IPS-NIHi7 (cell line): ENCODE measurements at regions not wholly inside any gene's neighbourhood (a gene's known extent, or its start where the extent isn't known, plus 50 kb on each side); places are given as distances from the start of the nearest gene placed in this dataset.
"Not testable (repeated sequence)": the region's sequence is repeated elsewhere in the genome, so short reads cannot be mapped to it uniquely, and the experiment has no call there.

ENCODE experiments used
- DNase-seq: peaks from one replicate; pipeline ENCODE4 v3.0.0; 2012; ENCODE audit warnings: mixed read lengths; ENCODE audit errors: extremely low spot score

DNA sequence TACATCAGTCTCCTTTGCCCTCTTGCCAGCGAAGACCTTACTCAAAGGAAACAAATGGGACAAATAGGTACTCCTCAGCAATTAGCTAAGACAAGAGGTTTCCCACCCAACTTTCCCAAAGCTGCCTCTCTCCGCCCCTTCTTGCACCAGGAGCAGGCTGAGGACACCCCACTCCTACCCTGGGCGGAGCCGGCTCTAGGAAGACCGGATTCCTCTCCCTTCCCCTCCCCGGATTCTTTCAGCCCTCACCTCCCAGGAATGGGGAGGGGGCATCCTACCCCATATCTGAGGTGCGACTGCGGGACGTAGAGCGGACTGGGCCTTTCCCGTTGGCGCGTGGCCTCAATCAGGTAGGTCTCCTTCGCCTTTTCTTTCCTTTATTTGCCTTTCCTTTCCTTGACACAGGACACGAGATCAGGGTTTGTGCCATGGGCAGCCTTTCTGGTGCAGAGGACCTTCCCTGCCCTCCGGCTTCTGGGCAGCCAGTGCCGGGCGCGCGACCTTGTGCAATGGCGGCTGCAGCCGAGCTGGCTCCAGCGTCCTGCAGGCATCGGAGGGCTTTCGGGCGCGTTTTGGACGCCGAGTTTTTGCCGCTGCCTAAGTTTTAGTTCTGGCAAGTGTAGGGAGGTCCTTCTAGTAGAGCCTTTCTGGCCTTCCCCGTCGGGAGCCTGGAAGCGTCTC, 279.9 kb downstream of the PLS3 start:
- not testable (repeated sequence) for DNase-seq

DNA sequence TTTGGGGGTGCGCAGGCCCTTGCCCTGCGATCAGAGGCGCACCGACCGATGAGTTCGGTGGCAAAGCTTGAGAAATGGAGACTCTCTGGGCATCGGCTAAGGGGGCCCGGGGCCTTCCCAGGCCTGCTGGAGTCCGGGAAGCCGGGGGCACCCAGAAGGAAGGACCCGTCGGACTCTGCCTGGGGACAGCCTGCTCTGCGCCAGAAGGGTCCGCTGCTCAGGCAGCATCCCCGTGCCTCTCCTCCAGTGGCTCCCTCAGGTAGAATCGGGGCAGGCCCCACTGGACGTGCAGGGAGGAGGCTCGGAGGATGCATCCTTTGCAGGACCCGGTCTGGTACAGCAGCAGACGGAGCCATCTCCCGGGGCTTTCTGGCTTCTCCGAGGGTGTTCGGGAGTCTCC, 290.0 kb downstream of the PLS3 start:
- DNase-seq = not testable (repeated sequence)

DNA sequence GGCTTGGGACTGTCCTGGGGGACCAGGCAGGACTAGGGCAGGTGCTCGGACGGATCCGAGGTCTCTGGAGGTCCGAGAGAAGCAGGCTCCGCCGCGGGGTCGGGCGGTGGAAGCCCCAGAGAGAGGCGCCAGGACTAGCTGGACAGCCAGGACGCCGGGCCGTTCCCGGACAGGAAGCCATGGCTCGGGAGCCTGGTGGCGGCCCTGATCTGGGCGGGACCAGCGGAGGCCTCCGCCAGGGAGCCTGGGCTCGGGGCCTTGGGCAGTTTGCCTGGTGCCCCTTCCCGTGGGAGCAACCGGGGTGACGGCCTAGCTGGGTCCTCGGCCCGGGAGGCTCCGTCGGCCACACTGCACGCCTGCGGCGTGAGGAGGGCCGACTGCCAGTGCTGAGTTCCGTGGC, 292.3 kb downstream of the PLS3 start:
- DNase-seq = not testable (repeated sequence)

DNA sequence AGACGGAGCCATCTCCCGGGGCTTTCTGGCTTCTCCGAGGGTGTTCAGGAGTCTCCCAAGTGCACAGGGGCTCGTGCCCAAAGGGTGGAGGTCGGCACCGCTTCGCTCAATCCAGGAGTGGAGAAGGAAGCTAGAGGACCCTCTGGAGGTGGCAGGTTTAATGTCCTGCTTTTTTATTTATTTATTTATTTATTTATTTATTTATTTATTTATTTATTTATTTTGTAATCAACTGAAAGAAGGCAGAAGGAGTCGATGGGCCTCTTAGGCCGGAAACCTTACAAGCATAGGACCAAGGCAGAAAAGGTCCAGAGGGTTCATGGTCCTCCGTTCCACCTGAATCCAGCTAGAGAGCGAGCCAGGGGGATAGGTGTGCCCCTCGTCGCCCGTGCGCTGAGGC, 289.4 kb upstream of the AGTR2 start:
- DNase-seq = not testable (repeated sequence)

DNA sequence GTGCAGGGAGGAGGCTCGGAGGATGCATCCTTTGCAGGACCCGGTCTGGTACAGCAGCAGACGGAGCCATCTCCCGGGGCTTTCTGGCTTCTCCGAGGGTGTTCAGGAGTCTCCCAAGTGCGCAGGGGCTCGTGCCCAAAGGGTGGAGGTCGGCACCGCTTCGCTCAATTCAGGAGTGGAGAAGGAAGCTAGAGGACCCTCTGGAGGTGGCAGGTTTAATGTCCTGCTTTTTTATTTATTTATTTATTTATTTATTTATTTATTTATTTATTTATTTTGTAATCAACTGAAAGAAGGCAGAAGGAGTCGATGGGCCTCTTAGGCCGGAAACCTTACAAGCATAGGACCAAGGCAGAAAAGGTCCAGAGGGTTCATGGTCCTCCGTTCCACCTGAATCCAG, 286.4 kb upstream of the AGTR2 start:
- not testable (repeated sequence) for DNase-seq

DNA sequence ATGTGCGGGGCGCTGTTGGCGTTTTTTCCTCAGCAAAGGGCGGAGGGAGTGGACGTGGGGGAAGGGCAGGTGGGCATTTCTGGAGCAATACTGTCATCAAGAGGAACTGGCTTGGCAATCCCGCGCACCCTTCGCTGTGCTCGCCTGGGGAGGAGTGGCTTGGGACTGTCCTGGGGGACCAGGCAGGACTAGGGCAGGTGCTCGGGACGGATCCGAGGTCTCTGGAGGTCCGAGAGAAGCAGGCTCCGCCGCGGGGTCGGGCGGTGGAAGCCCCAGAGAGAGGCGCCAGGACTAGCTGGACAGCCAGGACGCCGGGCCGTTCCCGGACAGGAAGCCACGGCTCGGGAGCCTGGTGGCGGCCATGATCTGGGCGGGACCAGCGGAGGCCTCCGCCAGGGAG, 282.5 kb upstream of the AGTR2 start:
- DNase-seq = not testable (repeated sequence)

DNA sequence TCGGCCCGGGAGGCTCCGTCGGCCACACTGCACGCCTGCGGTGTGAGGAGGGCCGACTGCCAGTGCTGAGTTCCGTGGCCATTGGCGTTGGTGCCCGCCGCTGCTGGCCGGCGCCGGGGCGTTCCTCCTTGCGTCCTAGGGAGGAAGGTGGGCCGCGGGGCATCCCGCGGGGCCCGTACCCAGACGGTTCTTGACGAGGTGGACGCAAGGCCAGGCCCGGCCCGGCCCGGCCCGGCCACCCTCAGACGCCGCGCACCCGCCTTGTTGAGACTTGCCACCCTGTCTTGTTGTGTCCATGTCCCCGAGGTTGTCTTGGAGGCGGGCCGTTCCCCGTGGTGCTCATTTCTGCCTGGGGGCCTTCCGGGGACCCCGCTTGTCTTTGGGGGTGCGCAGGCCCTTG, 282.0 kb upstream of the AGTR2 start:
- DNase-seq = not testable (repeated sequence)

DNA sequence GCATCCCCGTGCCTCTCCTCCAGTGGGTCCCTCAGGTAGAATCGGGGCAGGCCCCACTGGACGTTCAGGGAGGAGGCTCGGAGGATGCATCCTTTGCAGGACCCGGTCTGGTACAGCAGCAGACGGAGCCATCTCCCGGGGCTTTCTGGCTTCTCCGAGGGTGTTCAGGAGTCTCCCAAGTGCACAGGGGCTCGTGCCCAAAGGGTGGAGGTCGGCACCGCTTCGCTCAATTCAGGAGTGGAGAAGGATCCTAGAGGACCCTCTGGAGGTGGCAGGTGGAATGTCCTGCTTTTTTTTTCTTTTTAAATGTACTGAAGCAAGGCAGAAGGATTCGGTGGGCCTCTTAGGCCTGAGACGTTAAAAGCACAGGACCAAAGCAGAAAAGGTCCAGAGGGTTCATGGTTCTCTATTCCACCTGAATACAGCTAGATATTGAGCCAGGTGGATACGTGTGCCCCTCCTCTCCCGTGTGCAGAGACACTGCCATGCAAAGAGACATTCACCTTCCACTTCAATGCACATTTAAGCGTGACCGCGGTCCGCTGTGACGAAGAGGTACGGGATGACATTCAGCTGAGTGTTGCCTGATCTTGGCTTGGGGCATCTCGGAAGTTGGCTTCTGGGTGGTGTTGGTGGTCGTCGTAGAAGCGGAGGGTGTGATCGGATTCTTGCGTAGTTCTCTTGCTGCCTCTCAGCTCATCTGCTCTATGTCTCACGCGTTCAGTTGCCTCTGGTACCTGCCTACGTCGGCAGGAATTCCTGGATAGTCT, 281.2 kb upstream of the AGTR2 start:
- no peak for DNase-seq

DNA sequence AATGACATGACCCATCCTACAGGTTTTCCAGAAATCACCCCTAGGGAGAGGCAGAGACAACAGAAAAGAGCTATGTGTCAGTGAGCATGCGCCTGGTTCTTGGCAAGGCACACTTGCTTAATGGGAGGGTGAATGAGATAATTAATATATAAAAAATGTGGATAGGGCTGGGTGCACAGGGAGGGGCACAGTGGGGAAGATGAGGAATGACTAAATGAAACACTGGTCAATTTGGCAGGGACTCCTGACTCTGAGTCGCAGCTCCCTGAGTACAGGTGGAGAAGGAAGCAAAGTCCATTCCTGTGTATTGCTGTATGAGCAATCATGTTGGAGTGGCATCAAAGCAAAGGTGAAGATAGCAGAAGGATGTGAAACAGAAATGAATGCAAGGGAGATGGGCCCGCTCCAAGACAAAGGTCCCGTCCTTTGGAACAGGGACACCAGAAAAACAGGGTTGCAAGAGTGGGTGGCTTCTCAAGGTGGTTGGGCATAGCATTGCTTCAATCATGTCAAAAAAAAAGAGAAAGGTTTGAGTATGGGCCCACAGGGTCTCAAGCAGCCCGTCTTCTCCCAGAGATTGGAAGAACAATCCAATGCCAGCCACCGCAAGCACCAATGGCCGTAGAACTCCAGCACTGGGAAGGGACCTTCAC, 278.4 kb upstream of the AGTR2 start:
- peak; percentile 7 for DNase-seq

DNA sequence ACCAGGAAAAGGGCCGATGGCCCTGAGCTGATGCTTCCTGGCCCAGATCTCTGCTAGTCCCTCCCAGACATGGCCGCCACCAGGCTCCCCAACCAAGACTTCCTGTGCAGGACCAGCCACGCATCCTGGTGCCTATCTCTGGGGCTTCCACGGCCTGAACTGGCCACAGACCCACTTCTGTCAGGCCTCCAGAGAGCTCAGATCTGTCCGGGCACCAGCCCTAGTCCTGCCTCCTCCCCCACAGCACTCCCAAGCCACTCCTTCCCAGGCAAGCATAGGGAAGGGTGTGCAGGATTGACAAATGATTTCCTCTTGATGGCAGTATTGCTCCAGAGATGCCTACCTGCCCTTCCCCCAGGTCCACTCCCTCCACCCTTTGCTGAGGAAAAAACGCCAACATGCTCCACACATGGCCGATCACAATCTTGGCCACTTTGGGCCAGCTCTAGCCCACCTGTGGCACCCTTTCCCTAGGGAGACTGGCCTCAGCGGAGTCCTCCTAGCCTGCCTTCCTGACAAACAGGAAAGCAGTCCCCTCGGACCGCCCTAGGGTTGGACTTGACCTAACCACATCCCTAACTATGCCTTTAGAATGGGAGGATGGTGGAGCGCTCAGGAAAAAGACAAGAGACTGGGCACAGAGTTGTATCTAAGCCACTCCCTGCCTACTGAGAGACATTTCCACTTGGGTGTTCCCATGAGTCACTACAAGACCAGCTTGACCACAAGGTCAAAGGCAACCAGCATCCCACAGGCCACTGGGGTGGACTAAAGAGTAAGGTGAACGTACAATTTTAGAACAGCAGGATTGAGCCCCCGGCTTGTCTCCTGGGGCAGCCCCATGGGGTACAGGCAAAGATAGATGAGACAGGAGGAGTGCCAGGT, 277.5 kb upstream of the AGTR2 start:
- peak; percentile 83 for DNase-seq

DNA sequence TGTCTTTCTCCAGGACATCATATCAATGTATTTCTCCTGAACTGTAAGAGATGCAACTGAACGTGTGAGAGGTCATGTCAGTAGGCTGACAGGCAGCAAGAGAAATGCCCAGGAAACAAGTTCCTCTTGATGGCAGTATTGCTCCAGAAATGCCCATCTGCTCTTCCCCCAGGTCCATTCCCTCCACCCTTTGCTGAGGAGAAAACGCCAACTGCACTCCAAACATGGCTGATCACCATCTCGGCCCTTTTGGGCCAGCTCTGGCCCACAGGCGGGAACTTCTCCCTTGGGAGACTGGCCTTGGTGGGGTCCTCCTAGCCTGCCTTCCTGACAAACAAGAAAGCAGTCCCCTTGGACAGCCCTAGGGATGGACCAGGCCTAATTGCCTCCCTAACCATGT, 276.5 kb upstream of the AGTR2 start:
- peak; percentile 43 for DNase-seq

DNA sequence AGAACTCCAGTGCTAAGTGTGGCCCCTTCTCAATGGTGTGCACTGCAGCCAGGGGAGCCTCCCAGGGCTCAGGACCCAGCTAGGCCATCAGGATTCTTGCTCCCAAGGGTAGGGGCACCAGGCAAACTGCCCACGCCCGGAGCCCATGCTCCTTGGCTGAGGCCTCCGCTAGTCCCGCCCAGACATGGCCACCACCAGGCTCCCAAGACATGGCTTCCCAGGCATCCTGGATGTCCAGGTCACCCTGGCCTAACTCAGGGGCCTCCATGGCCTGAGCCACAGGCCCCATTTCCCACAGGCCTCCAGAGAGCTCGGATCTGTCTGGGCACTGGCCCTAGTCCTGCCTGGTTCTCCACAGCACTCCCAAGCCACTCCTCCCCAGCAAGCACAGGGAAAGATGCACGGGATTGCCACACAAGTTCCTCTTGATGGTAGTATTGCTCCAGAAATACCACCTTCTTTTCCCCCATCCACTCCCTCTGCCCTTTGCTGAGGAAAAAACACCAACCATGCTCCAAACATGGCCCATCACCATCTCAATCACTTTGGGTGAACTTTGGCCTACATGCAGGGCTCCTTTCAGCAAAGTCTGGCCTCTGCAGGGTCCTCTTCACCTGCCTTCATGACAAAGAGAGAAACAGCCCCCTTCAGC, 274.7 kb upstream of the AGTR2 start:
- no peak for DNase-seq

DNA sequence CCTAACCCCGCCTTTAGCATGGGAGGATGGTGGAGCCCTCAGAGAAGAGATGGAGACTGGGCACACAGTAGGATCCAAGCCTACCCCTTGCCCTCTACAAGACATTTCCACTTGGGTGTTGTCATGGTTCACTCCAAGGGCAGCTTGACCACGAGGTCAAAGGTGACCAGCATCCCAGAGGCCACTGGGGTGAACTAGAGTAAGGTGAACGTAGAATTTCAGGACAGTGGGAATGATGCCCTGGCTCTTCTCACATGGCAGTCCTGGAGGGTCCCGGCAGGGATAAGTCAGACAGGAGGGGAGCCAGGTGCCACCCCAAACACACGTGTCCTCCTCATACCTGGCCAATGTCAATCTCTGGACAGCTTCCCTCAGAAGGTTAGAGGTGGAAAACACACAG, 274.2 kb upstream of the AGTR2 start:
- no peak for DNase-seq

DNA sequence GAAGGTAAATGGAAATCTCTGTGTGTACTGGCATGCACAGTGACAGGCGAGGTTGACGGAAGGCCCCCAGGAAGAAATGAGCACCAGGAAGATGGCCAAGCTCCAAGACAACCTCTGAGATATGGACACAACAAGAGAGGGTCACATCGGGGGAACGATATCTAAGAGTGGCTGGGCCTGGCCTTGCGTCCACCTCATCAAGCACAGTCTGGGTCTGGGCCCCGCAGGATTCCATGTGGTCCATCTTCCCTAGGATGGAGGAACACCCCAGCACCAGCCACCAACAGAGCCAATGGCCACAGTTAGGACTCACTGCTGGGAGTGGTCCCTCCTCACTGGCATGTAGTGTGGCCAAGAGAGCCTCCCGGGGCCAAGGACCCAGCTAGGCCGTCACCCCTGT, 272.6 kb upstream of the AGTR2 start:
- DNase-seq = no peak

DNA sequence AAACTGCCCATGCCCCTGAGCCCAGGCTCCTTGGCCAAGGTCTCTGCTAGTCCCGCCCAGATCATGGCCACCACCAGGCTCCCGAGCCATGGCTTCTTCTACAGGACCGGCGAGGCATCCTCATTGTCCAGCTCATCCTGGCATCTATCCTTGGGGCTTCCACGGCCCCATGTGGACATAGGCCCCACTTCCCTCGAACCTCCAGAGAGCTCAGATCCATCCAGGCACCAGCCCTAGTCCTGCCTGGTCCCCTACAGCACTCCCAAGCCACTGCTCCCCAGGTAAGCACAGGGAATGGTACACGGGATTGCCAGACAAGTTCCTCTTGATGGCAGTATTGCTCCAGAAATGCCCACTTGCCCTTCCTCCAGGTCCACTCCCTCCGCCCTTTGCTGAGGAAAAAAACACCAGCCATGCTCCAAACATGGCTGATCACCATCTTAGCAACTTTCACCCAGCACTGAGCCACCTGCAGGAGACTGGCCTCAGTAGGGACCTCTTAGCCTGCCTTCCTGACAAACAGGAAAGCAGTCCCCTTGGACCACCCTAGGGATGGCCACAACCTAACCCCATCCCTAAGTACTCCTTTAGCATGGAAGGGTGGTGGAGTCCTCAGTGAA, 272.1 kb upstream of the AGTR2 start:
- peak; percentile 19 for DNase-seq

DNA sequence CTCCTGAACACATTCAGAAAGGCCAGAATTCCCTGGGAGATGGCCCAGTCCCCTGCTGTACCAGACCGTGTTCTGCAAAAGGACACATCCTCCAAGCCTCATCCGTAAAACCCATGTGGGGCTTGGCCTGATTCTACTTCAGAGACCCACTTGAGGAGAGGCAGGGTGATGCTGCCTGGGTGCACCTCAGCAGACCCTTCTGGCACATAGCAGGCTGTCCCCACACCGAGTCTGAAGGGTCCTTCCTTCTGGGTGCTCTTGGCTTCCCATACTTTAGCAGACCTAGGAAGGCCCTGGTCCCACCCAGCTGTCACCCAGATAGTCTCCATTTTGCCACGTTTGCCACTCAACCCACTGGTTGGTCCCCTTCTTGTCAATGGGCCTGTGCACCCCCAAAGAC, 270.1 kb upstream of the AGTR2 start:
- DNase-seq = no peak

DNA sequence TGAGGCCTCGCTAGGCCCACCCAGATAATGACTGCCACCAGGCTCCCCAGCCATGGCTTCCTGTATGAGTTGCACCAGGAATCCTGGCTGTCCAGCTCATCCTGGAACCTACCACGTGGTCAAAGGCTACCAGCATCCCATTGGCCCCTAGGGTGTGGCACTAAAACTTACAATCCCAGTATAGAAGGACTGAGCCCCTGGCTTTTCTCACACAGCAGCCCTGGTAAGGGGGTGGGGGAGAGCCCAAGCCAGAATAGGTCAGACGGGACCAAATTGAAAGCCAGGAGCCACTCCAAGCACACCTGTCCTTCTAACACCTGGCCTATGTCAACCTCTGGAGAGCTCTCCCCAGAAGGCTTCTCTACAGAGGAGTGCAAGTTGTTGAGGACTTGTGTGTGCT, 269.3 kb upstream of the AGTR2 start:
- peak; percentile 5 for DNase-seq

DNA sequence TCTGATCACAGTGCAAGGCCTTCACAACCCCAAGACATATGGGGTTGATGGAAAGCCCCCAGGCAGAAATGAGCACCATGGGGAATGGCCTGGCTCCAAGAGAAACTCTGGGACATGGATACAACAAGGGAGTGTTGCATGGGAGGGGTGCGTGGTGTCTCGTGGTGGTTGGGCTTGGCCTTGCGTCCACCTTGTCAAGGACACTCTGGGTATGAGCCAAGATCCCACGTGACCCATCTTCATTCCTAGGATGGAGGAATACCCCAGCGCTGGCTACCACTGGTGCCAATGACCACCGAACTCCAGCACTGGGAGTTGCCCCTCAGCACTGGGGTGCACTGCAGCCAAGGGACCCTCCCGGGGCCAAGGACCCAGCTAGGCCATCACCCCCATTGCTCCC, 267.5 kb upstream of the AGTR2 start:
- peak; percentile 7 for DNase-seq

DNA sequence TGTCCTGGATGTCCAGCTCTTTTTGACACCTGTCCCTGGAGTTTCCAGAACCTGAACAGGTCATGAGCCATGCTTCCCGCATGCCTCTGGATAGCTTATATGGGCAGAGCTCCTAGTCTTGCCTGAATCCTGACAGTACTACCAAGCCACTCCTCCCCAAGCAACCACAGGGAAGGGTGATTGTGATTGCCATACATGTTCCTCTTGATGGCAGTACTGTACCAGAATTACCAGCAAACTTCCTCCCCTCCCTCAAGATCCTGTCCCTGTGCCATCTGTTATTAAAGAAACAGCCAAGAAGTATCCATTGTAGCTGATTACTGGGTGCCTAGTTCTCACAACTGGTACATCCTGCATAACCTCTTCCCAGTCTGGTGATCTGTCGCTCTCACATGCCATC, 264.3 kb upstream of the AGTR2 start:
- peak; percentile 14 for DNase-seq

DNA sequence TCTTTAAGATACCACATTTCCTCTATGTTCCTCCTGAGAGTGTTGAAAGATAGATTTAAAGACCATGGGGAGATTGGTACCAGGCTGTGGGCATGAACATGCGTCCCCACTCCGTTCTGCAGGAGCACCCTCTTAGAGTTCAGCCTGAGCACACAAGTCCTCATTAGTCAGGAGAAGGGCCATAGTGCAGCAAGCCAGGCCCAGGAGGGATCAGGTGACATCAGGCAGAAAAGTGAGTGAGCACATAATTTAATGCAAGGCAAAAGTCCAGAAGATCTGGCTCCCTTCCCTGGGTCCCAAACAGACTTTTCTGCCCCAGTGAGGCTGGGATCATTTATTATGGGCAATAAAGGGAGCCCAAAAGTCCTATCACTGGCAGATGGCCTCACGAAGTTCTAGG, 263.7 kb upstream of the AGTR2 start:
- DNase-seq = peak; percentile 8

DNA sequence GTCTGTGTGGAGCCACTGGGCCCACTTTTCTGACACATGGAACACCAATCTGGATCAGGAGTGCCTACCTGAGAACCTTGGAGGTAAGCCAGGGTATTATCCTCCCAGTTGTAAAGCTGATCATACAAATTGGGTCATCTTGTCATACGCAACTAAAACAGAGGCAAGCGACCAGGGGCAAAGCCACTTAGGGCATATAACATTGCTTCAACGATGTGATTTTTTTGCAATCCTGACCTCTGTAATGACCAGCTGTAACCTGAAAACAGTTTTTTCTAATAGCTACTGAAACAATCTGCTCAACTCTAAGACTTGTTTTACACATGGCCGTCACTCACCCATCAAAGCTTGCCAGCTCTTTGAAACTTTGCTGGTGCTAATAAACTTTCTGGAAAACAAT, 261.5 kb upstream of the AGTR2 start:
- no peak for DNase-seq
